ENCODE measurements at regions not wholly inside any gene's neighbourhood (a gene's known extent, or its start where the extent isn't known, plus 50 kb on each side); places are given as distances from the start of the nearest gene placed in this dataset.

DNA sequence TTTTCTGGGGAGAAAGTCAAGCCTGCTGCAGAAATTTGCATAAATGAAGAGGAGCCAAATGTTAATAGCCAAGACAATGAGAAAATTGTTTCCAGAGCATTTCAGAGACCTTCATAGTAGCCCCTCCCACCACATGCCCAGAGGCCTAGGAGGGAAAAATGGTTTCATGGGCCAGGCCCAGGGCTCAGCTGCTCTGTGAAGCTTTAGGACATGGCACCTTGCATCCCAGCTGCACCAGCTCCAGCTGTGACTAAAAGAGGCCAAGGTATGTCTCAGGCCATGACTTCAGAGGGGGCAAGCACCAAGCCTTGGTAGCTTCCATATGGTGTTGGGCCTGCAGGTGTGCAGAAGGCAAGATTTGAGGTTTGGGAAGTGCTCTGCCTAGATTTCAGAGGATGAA, 258.8 kb upstream of the SATB1 start:
- no peak overlapping the region for H2BK5ac ChIP-seq (ENCODE audit: low read depth, low read length, poor library complexity)
- no peak overlapping the region for H4K8ac ChIP-seq (ENCODE audit: low read depth, low read length)
- H3K9me3 ChIP-seq (ENCODE audit: insufficient read depth, low read depth, low read length), result peaks cover 2% of the 10 kb centered on the region
- H3K23ac ChIP-seq (ENCODE audit: low read length), result no peak overlapping the region
- H3K27ac ChIP-seq (ENCODE audit: low read depth, low read length), result no peak overlapping the region
- no peak overlapping the region for H2BK12ac ChIP-seq (ENCODE audit: low read length)
- H3K36me3 ChIP-seq (ENCODE audit: control insufficient read depth in 1 of 2, insufficient read depth in 2 of 2, low read length in 2 of 2), result no peaks in the 10 kb centered on the region
- H3K27me3 ChIP-seq (ENCODE audit: insufficient read depth, low read length), result no peaks in the 10 kb centered on the region
- H3K79me2 ChIP-seq (ENCODE audit: control insufficient read depth, insufficient read depth, low read length, poor library complexity), result no peaks in the 10 kb centered on the region
- no peak overlapping the region for H2BK120ac ChIP-seq (ENCODE audit: insufficient read depth, low read length, poor library complexity)
- no peak overlapping the region for H3K4me2 ChIP-seq (ENCODE audit: low read length)
- no peaks in the 10 kb centered on the region for H3K79me1 ChIP-seq (ENCODE audit: low read length)
- H3K4me3 ChIP-seq (ENCODE audit: low read depth, low read length), result no peak overlapping the region
- H3K9ac ChIP-seq (ENCODE audit: low read length), result no peak overlapping the region
- H4K12ac ChIP-seq (ENCODE audit: low read depth, low read length), result no peak overlapping the region
- no peak for DNase-seq
- no peak overlapping the region for H4K91ac ChIP-seq (ENCODE audit: low read depth, low read length)
- no peak overlapping the region for H3K14ac ChIP-seq (ENCODE audit: low read length)
- no peak overlapping the region for H3K4ac ChIP-seq (ENCODE audit: low read depth, low read length)
- no peak overlapping the region for H2AK5ac ChIP-seq (ENCODE audit: low read length)
- H2AFZ ChIP-seq (ENCODE audit: insufficient read depth, low read length, poor library complexity), result no peak overlapping the region
- H3K4me1 ChIP-seq (ENCODE audit: control insufficient read depth in 1 of 2, insufficient read depth in 2 of 2, low read length in 2 of 2), result no peaks in the 10 kb centered on the region
- H3K18ac ChIP-seq (ENCODE audit: low read length), result no peak overlapping the region

GRCh38 chr3:18681818-18682345, 256.7 kb upstream of the SATB1 start:
- no peaks in the 10 kb centered on the region for H3K79me2 ChIP-seq (ENCODE audit: control insufficient read depth, insufficient read depth, low read length, poor library complexity)
- no peak overlapping the region for H2AK5ac ChIP-seq (ENCODE audit: low read length)
- no peaks in the 10 kb centered on the region for H3K36me3 ChIP-seq (ENCODE audit: control insufficient read depth in 1 of 2, insufficient read depth in 2 of 2, low read length in 2 of 2)
- no peaks in the 10 kb centered on the region for H3K27me3 ChIP-seq (ENCODE audit: insufficient read depth, low read length)
- H2BK5ac ChIP-seq (ENCODE audit: low read depth, low read length, poor library complexity), result no peak overlapping the region
- no peak overlapping the region for H3K27ac ChIP-seq (ENCODE audit: low read depth, low read length)
- H2BK120ac ChIP-seq (ENCODE audit: insufficient read depth, low read length, poor library complexity), result no peak overlapping the region
- no peak overlapping the region for H2AFZ ChIP-seq (ENCODE audit: insufficient read depth, low read length, poor library complexity)
- H4K12ac ChIP-seq (ENCODE audit: low read depth, low read length), result no peak overlapping the region
- H3K79me1 ChIP-seq (ENCODE audit: low read length), result no peaks in the 10 kb centered on the region
- no peak overlapping the region for H4K91ac ChIP-seq (ENCODE audit: low read depth, low read length)
- no CpG with 5 or more reads among the region's 3 CpGs for WGBS (ENCODE audit: extremely low coverage, insufficient coverage, insufficient read length)
- no peak overlapping the region for H2BK12ac ChIP-seq (ENCODE audit: low read length)
- no peak for DNase-seq
- H3K4me2 ChIP-seq (ENCODE audit: low read length), result no peak overlapping the region
- no peak overlapping the region for H3K4ac ChIP-seq (ENCODE audit: low read depth, low read length)
- no peaks in the 10 kb centered on the region for H3K4me1 ChIP-seq (ENCODE audit: control insufficient read depth in 1 of 2, insufficient read depth in 2 of 2, low read length in 2 of 2)
- no peak overlapping the region for H3K9ac ChIP-seq (ENCODE audit: low read length)
- H3K4me3 ChIP-seq (ENCODE audit: low read depth, low read length), result no peak overlapping the region
- H4K8ac ChIP-seq (ENCODE audit: low read depth, low read length), result no peak overlapping the region
- no peak overlapping the region for H3K14ac ChIP-seq (ENCODE audit: low read length)
- no peak overlapping the region for H3K23ac ChIP-seq (ENCODE audit: low read length)
- H3K18ac ChIP-seq (ENCODE audit: low read length), result no peak overlapping the region
- peaks cover 2% of the 10 kb centered on the region for H3K9me3 ChIP-seq (ENCODE audit: insufficient read depth, low read depth, low read length)

GRCh38 chr3:18680758-18681157, 255.6 kb upstream of the SATB1 start:
- H2BK120ac ChIP-seq (ENCODE audit: insufficient read depth, low read length, poor library complexity), result no peak overlapping the region
- no peaks in the 10 kb centered on the region for H3K79me2 ChIP-seq (ENCODE audit: control insufficient read depth, insufficient read depth, low read length, poor library complexity)
- peaks cover 2% of the 10 kb centered on the region for H3K9me3 ChIP-seq (ENCODE audit: insufficient read depth, low read depth, low read length)
- no peak overlapping the region for H2BK12ac ChIP-seq (ENCODE audit: low read length)
- H3K4me1 ChIP-seq (ENCODE audit: control insufficient read depth in 1 of 2, insufficient read depth in 2 of 2, low read length in 2 of 2), result no peaks in the 10 kb centered on the region
- H4K8ac ChIP-seq (ENCODE audit: low read depth, low read length), result no peak overlapping the region
- no CpG with 5 or more reads among the region's 3 CpGs for WGBS (ENCODE audit: extremely low coverage, insufficient coverage, insufficient read length)
- no peak overlapping the region for H3K4me2 ChIP-seq (ENCODE audit: low read length)
- no peaks in the 10 kb centered on the region for H3K36me3 ChIP-seq (ENCODE audit: control insufficient read depth in 1 of 2, insufficient read depth in 2 of 2, low read length in 2 of 2)
- no peak overlapping the region for H3K14ac ChIP-seq (ENCODE audit: low read length)
- H3K4ac ChIP-seq (ENCODE audit: low read depth, low read length), result no peak overlapping the region
- H3K23ac ChIP-seq (ENCODE audit: low read length), result no peak overlapping the region
- no peak overlapping the region for H2AK5ac ChIP-seq (ENCODE audit: low read length)
- no peak overlapping the region for H3K18ac ChIP-seq (ENCODE audit: low read length)
- H4K12ac ChIP-seq (ENCODE audit: low read depth, low read length), result no peak overlapping the region
- H4K91ac ChIP-seq (ENCODE audit: low read depth, low read length), result no peak overlapping the region
- no peaks in the 10 kb centered on the region for H3K27me3 ChIP-seq (ENCODE audit: insufficient read depth, low read length)
- DNase-seq, result no peak
- no peak overlapping the region for H2BK5ac ChIP-seq (ENCODE audit: low read depth, low read length, poor library complexity)
- no peak overlapping the region for H3K27ac ChIP-seq (ENCODE audit: low read depth, low read length)
- no peak overlapping the region for H2AFZ ChIP-seq (ENCODE audit: insufficient read depth, low read length, poor library complexity)
- no peak overlapping the region for H3K9ac ChIP-seq (ENCODE audit: low read length)
- H3K79me1 ChIP-seq (ENCODE audit: low read length), result no peaks in the 10 kb centered on the region
- H3K4me3 ChIP-seq (ENCODE audit: low read depth, low read length), result no peak overlapping the region

DNA sequence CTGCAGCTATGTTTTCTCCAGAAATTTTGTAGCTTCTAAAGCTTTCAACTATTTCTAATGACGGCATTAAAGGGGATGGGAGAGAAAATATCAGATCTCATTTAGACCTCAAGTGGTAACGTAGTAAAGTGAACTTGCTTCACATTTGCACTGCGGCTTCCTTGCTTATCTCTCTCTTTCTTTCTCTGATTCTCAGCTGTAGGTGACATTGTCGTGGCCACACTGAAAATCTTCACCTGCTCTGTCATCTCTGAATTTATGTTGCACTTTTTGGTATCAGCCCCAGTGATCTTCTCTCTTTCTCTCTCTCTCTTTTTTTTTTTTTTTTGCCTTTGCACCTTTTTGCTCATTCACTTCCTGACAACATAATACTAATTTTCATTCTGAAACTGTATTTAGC, 254.1 kb upstream of the SATB1 start:
- no peak overlapping the region for H2AFZ ChIP-seq (ENCODE audit: insufficient read depth, low read length, poor library complexity)
- H4K12ac ChIP-seq (ENCODE audit: low read depth, low read length), result no peak overlapping the region
- H3K79me2 ChIP-seq (ENCODE audit: control insufficient read depth, insufficient read depth, low read length, poor library complexity), result no peaks in the 10 kb centered on the region
- peaks cover 2% of the 10 kb centered on the region for H3K9me3 ChIP-seq (ENCODE audit: insufficient read depth, low read depth, low read length)
- H3K4me3 ChIP-seq (ENCODE audit: low read depth, low read length), result no peak overlapping the region
- H3K4me2 ChIP-seq (ENCODE audit: low read length), result no peak overlapping the region
- no peak overlapping the region for H3K9ac ChIP-seq (ENCODE audit: low read length)
- no peaks in the 10 kb centered on the region for H3K79me1 ChIP-seq (ENCODE audit: low read length)
- no peak overlapping the region for H2AK5ac ChIP-seq (ENCODE audit: low read length)
- H3K18ac ChIP-seq (ENCODE audit: low read length), result no peak overlapping the region
- no peak overlapping the region for H2BK12ac ChIP-seq (ENCODE audit: low read length)
- H2BK120ac ChIP-seq (ENCODE audit: insufficient read depth, low read length, poor library complexity), result no peak overlapping the region
- no peak overlapping the region for H3K14ac ChIP-seq (ENCODE audit: low read length)
- no CpG with 5 or more reads among the region's 4 CpGs for WGBS (ENCODE audit: extremely low coverage, insufficient coverage, insufficient read length)
- no peaks in the 10 kb centered on the region for H3K27me3 ChIP-seq (ENCODE audit: insufficient read depth, low read length)
- no peaks in the 10 kb centered on the region for H3K36me3 ChIP-seq (ENCODE audit: control insufficient read depth in 1 of 2, insufficient read depth in 2 of 2, low read length in 2 of 2)
- H3K23ac ChIP-seq (ENCODE audit: low read length), result no peak overlapping the region
- H3K4ac ChIP-seq (ENCODE audit: low read depth, low read length), result no peak overlapping the region
- no peak overlapping the region for H3K27ac ChIP-seq (ENCODE audit: low read depth, low read length)
- H4K8ac ChIP-seq (ENCODE audit: low read depth, low read length), result no peak overlapping the region
- DNase-seq, result no peak
- no peaks in the 10 kb centered on the region for H3K4me1 ChIP-seq (ENCODE audit: control insufficient read depth in 1 of 2, insufficient read depth in 2 of 2, low read length in 2 of 2)
- no peak overlapping the region for H4K91ac ChIP-seq (ENCODE audit: low read depth, low read length)
- H2BK5ac ChIP-seq (ENCODE audit: low read depth, low read length, poor library complexity), result no peak overlapping the region
